Kidney tubule cell (primary cell): ENCODE measurements at regions not wholly inside any gene's neighbourhood (a gene's known extent, or its start where the extent isn't known, plus 50 kb on each side); places are given as distances from the start of the nearest gene placed in this dataset.
"Not testable (repeated sequence)": the region's sequence is repeated elsewhere in the genome, so short reads cannot be mapped to it uniquely, and the experiment has no call there.

Experiments used
- DNase-seq: peaks from one replicate; pipeline ENCODE4 v3.0.0-alpha.2; 2018; ENCODE audit warnings: low spot score

- DNase-seq, result no peak
Observed at GRCh38 chr6:164700497-164700896, 608.9 kb downstream of the C6orf118 start.

- no peak for DNase-seq
Observed at GRCh38 chr6:164695896-164696295, 613.5 kb downstream of the C6orf118 start.

DNA sequence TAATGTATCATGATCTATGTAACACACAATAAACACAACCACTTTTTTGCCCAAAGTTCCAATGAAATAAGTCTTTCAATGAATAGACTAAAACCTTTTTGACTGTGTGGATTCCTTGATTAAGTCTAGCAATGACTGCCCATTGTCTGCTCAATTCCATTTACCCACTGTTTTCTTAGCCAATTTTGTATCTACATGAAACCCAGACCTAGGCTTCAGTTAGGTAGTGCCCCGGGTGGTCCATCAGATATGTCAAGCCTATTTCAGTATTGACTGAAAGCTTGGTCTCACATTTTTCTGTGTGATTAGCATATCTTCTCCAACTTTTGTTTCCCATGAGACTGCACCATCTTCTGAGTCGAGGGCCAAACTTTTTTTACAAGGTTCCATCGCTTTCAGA, 615.0 kb downstream of the C6orf118 start:
- no peak for DNase-seq

- no peak for DNase-seq
Observed at GRCh38 chr6:164693944-164694343, 615.5 kb downstream of the C6orf118 start.

DNA sequence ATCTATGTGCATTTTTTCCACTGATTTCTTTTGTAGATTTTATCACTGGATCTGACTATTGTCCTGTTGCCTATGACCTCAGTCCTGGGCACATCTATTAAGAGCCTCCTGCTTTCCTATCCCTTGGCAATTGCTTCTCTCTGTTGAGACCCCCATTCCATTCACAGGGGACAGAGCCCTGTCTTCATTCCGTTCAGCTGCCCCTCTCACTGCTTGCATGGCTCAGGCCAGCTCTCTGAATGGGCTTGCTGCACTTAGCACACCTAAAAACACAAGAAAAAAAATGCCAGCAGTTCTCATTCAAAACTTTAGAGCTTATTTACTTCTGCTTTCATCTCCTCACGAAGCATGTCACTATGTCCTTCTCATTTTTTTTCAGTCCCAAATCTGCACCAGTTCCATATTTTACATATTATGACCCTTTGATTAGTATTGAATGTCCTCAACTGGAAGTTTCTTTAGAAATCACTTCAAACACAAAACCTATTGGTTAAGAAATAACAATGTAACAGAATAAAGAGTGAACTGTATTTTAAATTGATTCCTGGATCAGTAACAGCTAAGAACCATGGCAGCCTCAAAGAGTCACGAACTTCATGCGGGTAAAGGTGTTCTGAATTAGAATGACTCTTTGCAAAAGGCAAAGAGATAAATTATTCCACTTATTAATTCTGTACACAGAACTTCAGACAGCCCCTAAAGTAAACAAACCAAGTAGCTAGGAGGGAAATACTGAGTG, 616.5 kb downstream of the C6orf118 start:
- no peak for DNase-seq

- DNase-seq, result no peak
Observed at GRCh38 chr6:164690702-164691500, 618.5 kb downstream of the C6orf118 start.

- DNase-seq, result no peak
Observed at GRCh38 chr6:164690241-164690640, 619.2 kb downstream of the C6orf118 start.

GRCh38 chr6:164665328-164665727, 644.1 kb downstream of the C6orf118 start:
- DNase-seq, result no peak

DNA sequence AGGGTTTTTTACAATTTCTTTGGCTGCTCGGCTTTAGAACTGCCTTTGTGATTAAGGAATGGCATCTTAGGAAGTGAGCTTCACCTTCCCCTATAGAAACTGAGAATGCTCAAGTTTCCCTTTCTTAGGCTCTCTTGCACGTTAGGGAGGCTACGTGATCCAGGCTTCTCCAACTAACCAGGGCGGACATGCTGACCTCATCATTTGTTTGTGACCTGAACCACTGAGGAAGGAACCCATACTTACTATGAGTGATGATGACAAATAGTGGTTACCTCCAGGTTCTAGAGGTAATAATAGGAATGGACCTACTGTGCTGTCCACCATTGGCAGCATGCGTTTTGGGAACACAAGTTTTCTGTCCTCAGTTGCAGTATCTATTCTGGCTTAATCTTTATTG, 645.8 kb downstream of the C6orf118 start:
- DNase-seq, result no peak

GRCh38 chr6:164661716-164662115, 647.7 kb downstream of the C6orf118 start:
- no peak for DNase-seq

- no peak for DNase-seq
Observed at GRCh38 chr6:164660781-164661180, 648.6 kb downstream of the C6orf118 start.

- DNase-seq, result no peak
Observed at GRCh38 chr6:164640956-164641355, 668.4 kb downstream of the C6orf118 start.

DNA sequence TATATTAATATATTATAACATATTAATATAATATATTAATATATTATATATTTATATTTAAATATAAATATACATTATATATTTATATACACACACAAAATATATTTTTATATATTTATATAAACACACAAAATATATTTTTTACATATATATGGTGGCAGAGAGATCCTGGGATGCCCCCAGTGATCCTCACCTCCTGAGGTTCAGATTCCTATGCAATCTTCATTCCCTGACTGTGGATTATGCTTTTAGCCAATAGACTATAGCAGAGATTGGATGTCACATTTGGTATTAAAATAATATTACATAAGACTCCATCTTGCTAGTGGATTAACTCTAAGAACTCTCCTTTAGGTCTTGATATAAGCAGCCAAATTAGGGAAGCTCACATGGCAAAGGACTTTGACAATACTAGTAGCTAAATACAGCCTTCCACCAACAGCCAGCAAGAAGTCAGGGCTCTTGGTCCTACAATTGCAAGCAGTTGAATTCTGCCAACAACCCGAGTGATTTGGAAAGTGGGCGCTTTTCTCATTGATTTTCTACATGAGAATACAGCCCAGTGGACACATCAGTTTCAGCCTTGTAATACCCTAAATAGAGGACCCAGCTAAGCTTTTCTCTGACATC, 681.0 kb downstream of the C6orf118 start:
- no peak for DNase-seq

GRCh38 chr6:164616917-164617524, 692.4 kb downstream of the C6orf118 start:
- DNase-seq, result no peak

GRCh38 chr6:164612751-164613150, 696.7 kb downstream of the C6orf118 start:
- DNase-seq, result no peak

DNA sequence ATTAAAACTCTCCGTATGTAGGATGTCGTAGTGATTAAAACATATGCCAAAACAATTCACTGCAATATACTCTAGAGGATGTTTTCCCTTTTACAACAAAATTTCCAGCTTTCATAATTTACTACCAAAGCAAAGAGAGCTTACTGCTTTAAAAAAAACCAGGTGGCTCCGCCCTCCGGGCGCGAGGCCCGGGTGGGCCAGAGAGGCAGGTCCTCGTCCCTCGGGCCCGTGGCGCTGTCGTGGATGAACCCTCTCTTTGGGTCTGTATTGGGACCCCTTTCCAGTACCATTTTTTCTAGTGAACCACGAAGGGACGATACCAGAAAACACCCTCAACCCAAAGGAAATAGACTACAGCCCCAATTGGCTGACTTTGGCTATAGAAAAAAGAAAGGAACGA, 698.5 kb downstream of the C6orf118 start:
- DNase-seq, result not testable (repeated sequence)

DNA sequence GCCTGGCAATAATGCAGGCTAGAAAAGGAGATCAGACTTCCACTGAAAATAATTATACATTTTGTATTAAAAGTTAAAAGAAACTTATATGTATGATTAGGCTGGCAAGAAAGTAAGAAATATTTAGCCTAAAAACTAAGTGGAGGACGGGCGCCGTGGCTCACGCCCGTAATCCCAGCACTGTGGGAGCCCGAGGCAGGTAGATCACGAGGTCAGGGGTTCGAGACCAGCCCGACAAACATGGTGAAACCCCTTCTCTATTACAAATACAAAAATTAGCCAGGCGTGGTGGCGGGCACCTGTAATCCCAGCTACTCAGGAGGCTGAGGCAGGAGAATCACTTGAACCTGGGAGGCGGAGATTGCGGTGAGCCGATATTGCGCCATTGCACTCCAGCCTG, 707.0 kb downstream of the C6orf118 start:
- not testable (repeated sequence) for DNase-seq

- DNase-seq, result no peak
Observed at GRCh38 chr6:164581563-164581962, 727.8 kb downstream of the C6orf118 start.

- DNase-seq, result no peak
Observed at GRCh38 chr6:164579035-164579434, 730.4 kb downstream of the C6orf118 start.

GRCh38 chr6:164578616-164579015, 730.8 kb downstream of the C6orf118 start:
- DNase-seq, result no peak

GRCh38 chr6:164570801-164571200, 738.6 kb downstream of the C6orf118 start:
- DNase-seq, result no peak

DNA sequence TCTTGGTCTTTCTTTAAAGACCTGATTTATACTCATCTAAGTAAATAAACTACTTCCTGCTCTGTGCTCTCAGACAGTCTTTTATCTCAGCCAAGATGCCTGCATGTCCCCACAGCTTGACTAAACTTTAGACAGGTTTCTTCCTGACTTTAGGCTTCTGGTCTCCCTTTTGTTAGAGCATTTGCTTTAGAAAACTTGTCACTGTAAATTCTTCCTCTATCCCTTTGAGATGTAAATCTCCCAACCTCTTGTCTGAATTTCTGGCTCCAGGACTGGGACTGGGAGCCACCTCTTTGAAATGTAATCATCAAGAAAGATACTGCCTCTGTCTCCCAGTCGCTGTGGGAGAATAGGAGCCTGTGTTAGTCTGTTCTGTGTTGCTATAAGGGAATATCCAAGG, 739.9 kb downstream of the C6orf118 start:
- no peak for DNase-seq

DNA sequence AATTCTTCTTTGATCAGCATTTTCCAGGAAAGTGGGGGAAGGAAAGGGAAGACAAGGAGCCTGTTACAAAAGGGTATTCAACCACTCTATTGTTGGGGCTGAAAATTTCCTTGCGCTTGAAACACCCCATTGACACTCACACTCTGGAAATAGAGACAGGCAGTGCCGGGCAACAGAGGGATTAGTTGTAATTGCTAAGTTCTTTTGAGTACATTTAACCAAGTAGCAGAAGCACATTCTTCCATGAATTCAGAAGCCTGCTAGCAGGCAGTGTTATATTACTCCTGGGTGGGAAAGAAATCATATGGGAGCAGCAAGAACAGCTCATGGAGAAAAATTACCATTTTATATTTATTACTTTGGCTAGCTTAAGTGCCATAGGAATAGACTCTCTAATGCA, 745.5 kb downstream of the C6orf118 start:
- no peak for DNase-seq
